Hepatocyte (in vitro differentiated cells): ENCODE measurements at regions not wholly inside any gene's neighbourhood (a gene's known extent, or its start where the extent isn't known, plus 50 kb on each side); places are given as distances from the start of the nearest gene placed in this dataset.

ENCODE experiments used
- DNase-seq: peaks from one replicate; pipeline ENCODE4 v3.0.0-alpha.2; 2016; ENCODE audit warnings: low spot score
- H2AFZ ChIP-seq: fragments of 200-600 bp; sonication (generic); 2 replicates; pipeline ENCODE4 v1.6.0; 2016; ENCODE audit warnings: antibody characterized with exemption, mild to moderate bottlenecking
- H3K27ac ChIP-seq: fragments of 200-600 bp; sonication (generic); 2 replicates; pipeline ENCODE4 v1.5.1; 2016; ENCODE audit warnings: mild to moderate bottlenecking
- H3K27me3 ChIP-seq: fragments of 200-600 bp; sonication (generic); 2 replicates; pipeline ENCODE4 v1.6.1; 2016
- H3K36me3 ChIP-seq: fragments of 200-600 bp; sonication (generic); replicated peaks from 2 replicates; pipeline ENCODE4 v1.5.1; 2016; ENCODE audit warnings: low read depth; ENCODE audit not compliant: insufficient read depth
- H3K4me1 ChIP-seq: fragments of 200-600 bp; sonication (generic); 2 replicates; pipeline ENCODE4 v1.5.1; 2016; ENCODE audit warnings: mild to moderate bottlenecking, moderate library complexity; ENCODE audit not compliant: insufficient read depth
- H3K4me2 ChIP-seq: fragments of 200-600 bp; sonication (generic); 2 replicates; pipeline ENCODE4 v1.6.0; 2016
- H3K4me3 ChIP-seq: fragments of 200-600 bp; sonication (generic); 2 replicates; pipeline ENCODE4 v1.5.1; 2016; ENCODE audit warnings: mild to moderate bottlenecking
- H3K79me2 ChIP-seq: fragments of 200-600 bp; sonication (generic); 2 replicates; pipeline ENCODE4 v1.6.0; 2017; ENCODE audit warnings: mild to moderate bottlenecking
- H3K9me2 ChIP-seq: fragments of 200-600 bp; sonication (generic); replicated peaks from 2 replicates; pipeline ENCODE4 v1.6.0; 2017; ENCODE audit warnings: mild to moderate bottlenecking; ENCODE audit not compliant: insufficient read depth
- H3K9me3 ChIP-seq: fragments of 200-600 bp; sonication (generic); 2 replicates; pipeline ENCODE4 v1.5.1; 2016; ENCODE audit warnings: low read depth, mild to moderate bottlenecking
- H4K20me1 ChIP-seq: fragments of 200-600 bp; sonication (generic); 2 replicates; pipeline ENCODE4 v1.6.0; 2016; ENCODE audit warnings: mild to moderate bottlenecking; ENCODE audit not compliant: insufficient read depth, poor library complexity, severe bottlenecking
- EZH2 ChIP-seq: fragments of 200-600 bp; sonication (generic); IDR thresholded peaks from 2 replicates; pipeline ENCODE4 v1.6.1; 2016; ENCODE audit warnings: antibody characterized with exemption, mild to moderate bottlenecking, borderline replicate concordance
- EZH2phosphoT487 ChIP-seq: fragments of 200-600 bp; sonication (generic); IDR thresholded peaks from one replicate; pipeline ENCODE4 v1.6.1; 2018; ENCODE audit warnings: antibody characterized with exemption, mild to moderate bottlenecking, low read depth, moderate library complexity; ENCODE audit not compliant: unreplicated experiment, severe bottlenecking
- WGBS: methylation state at CpG from one replicate; pipeline ENCODE4 v1.1.6; 2016; ENCODE audit warnings: low lambda C conversion rate; ENCODE audit errors: missing lambda C conversion rate; 5-methylcytosine and 5-hydroxymethylcytosine counted together
- TF ChIP-seq, protein P1 (sequence below): fragments of 200-600 bp; sonication (generic); IDR thresholded peaks from 2 replicates; pipeline ENCODE4 v1.5.1; 2016; ENCODE audit warnings: antibody characterized with exemption, mild to moderate bottlenecking; ENCODE audit not compliant: poor library complexity

DNA sequence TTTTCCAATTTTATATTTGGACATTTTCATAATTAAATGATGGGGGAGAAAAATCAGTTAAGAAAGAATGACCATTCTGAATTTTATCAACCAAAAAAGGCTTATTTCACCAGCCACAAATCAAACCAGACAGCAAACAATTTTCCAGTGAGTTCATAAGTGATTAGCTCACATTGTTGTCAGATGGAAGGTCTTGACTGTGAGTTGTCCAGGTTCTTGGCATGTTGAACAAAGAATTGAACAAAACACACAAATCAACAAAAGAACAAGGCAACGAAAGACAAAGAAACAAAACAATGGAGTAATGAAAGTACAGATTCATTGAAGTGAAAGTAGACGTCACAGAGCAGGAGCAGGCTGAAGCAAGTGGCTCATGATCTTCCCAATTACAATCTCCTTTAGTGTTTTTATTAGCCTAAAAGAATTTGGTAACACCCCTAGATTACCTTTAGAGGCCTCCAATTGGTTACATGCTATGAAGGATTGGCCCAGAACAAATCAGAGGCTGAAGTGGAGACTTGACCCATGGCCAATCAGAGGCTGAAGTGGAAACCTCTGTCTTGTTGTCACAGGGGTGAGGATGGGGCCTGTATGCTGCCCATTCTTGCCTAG is 248.7 kb downstream of the NEBL start:
- H3K36me3 ChIP-seq = no peaks in the 10 kb centered on the region
- no peak overlapping the region for H3K4me2 ChIP-seq
- H2AFZ ChIP-seq = no peak overlapping the region
- 89% methylated on average over 2 of the region's 2 CpGs for WGBS
- H3K27me3 ChIP-seq = no peaks in the 10 kb centered on the region
- H3K9me2 ChIP-seq = no peaks in the 10 kb centered on the region
- TF ChIP-seq, protein P1, sequence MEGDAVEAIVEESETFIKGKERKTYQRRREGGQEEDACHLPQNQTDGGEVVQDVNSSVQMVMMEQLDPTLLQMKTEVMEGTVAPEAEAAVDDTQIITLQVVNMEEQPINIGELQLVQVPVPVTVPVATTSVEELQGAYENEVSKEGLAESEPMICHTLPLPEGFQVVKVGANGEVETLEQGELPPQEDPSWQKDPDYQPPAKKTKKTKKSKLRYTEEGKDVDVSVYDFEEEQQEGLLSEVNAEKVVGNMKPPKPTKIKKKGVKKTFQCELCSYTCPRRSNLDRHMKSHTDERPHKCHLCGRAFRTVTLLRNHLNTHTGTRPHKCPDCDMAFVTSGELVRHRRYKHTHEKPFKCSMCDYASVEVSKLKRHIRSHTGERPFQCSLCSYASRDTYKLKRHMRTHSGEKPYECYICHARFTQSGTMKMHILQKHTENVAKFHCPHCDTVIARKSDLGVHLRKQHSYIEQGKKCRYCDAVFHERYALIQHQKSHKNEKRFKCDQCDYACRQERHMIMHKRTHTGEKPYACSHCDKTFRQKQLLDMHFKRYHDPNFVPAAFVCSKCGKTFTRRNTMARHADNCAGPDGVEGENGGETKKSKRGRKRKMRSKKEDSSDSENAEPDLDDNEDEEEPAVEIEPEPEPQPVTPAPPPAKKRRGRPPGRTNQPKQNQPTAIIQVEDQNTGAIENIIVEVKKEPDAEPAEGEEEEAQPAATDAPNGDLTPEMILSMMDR = no peak
- TF ChIP-seq EZH2phosphoT487 = no peak
- TF ChIP-seq EZH2 = no peak
- H3K9me3 ChIP-seq = no peaks in the 10 kb centered on the region
- no peak for DNase-seq
- H3K4me1 ChIP-seq = no peaks in the 10 kb centered on the region
- H3K4me3 ChIP-seq = no peak overlapping the region
- no peaks in the 10 kb centered on the region for H3K79me2 ChIP-seq
- H3K27ac ChIP-seq = no peak overlapping the region
- H4K20me1 ChIP-seq = no peaks in the 10 kb centered on the region

DNA sequence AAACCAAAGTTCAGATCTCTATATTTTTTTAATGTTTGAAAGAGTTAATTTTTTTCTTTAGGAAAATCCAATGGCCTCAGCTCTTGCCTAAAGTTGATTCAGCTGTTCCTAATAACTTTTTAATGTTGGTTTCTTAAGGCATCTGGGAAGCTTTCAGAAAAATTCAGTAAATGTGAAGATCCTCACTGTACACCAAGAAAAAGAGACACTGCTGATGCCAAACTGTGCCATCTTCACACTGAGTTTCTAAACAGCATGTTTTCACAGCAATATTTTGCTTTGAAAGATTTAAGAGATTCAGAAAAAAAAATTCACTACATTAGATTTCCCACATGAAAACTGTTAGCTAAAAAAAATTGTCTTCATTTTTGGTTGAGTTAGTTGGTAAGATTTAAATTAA is 249.4 kb downstream of the NEBL start:
- Histone ChIP-seq H3K9me2 (no peaks in the 10 kb centered on the region), H3K27ac (no peak overlapping the region), H3K4me3 (no peak overlapping the region), H3K27me3 (no peaks in the 10 kb centered on the region), H3K79me2 (no peaks in the 10 kb centered on the region), H3K4me2 (no peak overlapping the region), H2AFZ (no peak overlapping the region), H4K20me1 (no peaks in the 10 kb centered on the region), H3K4me1 (no peaks in the 10 kb centered on the region), H3K9me3 (no peaks in the 10 kb centered on the region), H3K36me3 (no peaks in the 10 kb centered on the region)
- no peak for DNase-seq
- TF ChIP-seq EZH2 = no peak
- TF ChIP-seq EZH2phosphoT487 = no peak
- TF ChIP-seq, protein P1 = no peak

DNA sequence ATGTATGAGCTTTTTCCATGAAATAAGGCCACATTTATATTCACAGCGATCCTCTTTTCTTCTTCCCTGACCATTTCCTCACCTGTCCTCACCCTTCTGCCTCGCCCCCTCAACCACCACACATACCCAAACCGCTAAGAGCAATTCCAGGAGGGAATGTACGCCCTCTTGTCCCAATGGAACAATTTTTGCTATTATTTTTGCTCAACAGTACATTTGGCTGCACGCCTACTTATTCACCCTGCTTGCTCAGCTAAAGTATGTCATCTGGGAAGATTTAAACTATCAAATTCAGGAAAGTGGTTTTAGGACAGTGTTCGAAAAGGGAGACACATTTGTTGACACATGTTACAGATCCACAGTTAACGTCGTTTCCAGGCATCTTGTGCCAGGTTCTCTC is 252.7 kb downstream of the NEBL start:
- 84% methylated on average over 8 of the region's 8 CpGs for WGBS
- no peak overlapping the region for H2AFZ ChIP-seq
- H3K27ac ChIP-seq = no peak overlapping the region
- no peaks in the 10 kb centered on the region for H3K9me2 ChIP-seq
- no peaks in the 10 kb centered on the region for H3K4me1 ChIP-seq
- H3K4me3 ChIP-seq = no peak overlapping the region
- H3K27me3 ChIP-seq = no peaks in the 10 kb centered on the region
- H3K9me3 ChIP-seq = no peaks in the 10 kb centered on the region
- no peaks in the 10 kb centered on the region for H4K20me1 ChIP-seq
- no peaks in the 10 kb centered on the region for H3K79me2 ChIP-seq
- DNase-seq = no peak
- H3K4me2 ChIP-seq = no peak overlapping the region
- H3K36me3 ChIP-seq = no peaks in the 10 kb centered on the region
- no peak for TF ChIP-seq EZH2phosphoT487
- no peak for TF ChIP-seq EZH2
- TF ChIP-seq, protein P1 = no peak

DNA sequence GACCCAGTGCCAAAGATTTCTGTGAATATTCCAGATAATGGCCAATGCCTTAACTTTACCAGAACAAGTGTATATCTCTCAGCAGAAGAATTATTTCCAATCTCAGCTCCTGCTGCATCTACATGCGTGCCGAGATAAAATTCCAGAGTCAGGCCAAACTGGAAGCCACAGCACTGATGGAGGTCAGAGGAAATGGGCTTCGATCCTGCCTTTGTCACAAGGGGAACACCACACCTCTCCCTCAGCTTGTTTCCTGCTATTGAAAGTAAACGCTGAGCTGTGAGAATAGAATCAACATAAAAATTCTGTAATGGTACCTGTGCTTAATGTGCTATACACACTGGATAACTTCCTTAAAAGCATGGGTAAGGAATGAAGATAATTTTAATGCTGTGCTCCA is 255.5 kb downstream of the NEBL start:
- H3K79me2 ChIP-seq = no peaks in the 10 kb centered on the region
- no peaks in the 10 kb centered on the region for H3K36me3 ChIP-seq
- H3K4me3 ChIP-seq = no peak overlapping the region
- no peaks in the 10 kb centered on the region for H3K9me2 ChIP-seq
- no peaks in the 10 kb centered on the region for H3K4me1 ChIP-seq
- H3K27me3 ChIP-seq = no peaks in the 10 kb centered on the region
- no peak overlapping the region for H2AFZ ChIP-seq
- H3K9me3 ChIP-seq = no peaks in the 10 kb centered on the region
- WGBS = 90% methylated on average over 4 of the region's 4 CpGs
- no peak for DNase-seq
- TF ChIP-seq, protein P1 = no peak
- TF ChIP-seq EZH2 (no peak), EZH2phosphoT487 (no peak)
- H3K27ac ChIP-seq = no peak overlapping the region
- H3K4me2 ChIP-seq = no peak overlapping the region
- no peaks in the 10 kb centered on the region for H4K20me1 ChIP-seq
